ENCODE measurements at regions not wholly inside any gene's neighbourhood (a gene's known extent, or its start where the extent isn't known, plus 50 kb on each side); places are given as distances from the start of the nearest gene placed in this dataset.

DNA sequence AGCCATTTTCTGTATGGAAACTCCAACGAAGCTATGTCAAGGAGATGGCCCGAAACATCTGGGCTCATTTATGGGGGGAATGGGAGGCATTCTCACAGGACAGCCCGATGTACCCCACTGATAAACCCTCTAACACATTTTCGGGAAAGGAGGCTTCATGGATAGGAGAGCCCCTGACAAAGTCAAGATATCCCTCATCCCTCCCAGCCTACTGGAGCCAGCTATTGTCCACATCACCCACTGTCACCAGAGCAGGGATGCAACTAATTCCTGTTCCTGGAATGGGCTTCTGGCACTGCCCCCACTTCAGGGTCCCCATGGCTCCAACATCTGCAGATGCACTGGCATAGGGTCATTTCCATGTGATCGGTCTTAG lies 98.2 kb upstream of the BMPER start:
- Histone ChIP-seq H4K20me1 (replicated peaks; ENCODE audit: control insufficient read depth, insufficient read depth, low read length) (0 out of 2 replicates have a peak, but pooled peaks cover 3% of the 10 kb centered on the region), H3K36me3 (ENCODE audit: control insufficient read depth, insufficient read depth, low read length) (no peaks in the 10 kb centered on the region), H3K79me2 (ENCODE audit: control insufficient read depth, insufficient read depth, low read length) (no peaks in the 10 kb centered on the region), H3K4me3 (no peak overlapping the region), H2AFZ (ENCODE audit: low read depth, low read length) (no peak overlapping the region), H3K27me3 (ENCODE audit: control insufficient read depth in 2 of 2, insufficient read depth in 2 of 2, low read length in 2 of 2) (no peaks in the 10 kb centered on the region), H3K4me2 (ENCODE audit: insufficient read depth, low read length) (no peak overlapping the region), H3K4me1 (replicated peaks in 1 of 2; ENCODE audit: control insufficient read depth in 2 of 2, insufficient read depth in 2 of 2, low read length in 2 of 2) (no peaks in the 10 kb centered on the region), H3K9me3 (replicated peaks; ENCODE audit: control insufficient read depth, insufficient read depth, low read depth, low read length) (no peaks in the 10 kb centered on the region), H3K9me1 (ENCODE audit: control insufficient read depth, insufficient read depth, low read length) (no peaks in the 10 kb centered on the region), H3K27ac (ENCODE audit: extremely low read depth, low read depth, low read length) (no peak overlapping the region), H3K9ac (ENCODE audit: insufficient read depth in 1 of 2, low read depth in 2 of 2, low read length in 2 of 2) (no peak overlapping the region)
- intact Hi-C loops (cut with micrococcal nuclease): loop anchor here (5.0 kb wide), 1 partner anchor 50 kb away; no protein-coding TSS in a partner anchor
- no TSS peak for BruUV-seq (replicated peaks)
- FAIRE-seq: no peak
- no peak for DNase-seq (ENCODE audit: extremely low read depth in 1 of 4, low spot score in 3 of 4)
- no peak for ATAC-seq
- ChIA-PET POLR2A (no interaction called here), CTCF (ENCODE audit: low intra/inter-chr PET ratio) (no interaction called here)
- 3% methylated on average over 5 of the region's 5 CpGs for WGBS (ENCODE audit: insufficient coverage, low coverage, missing lambda C conversion rate)
- in situ Hi-C loops (cut with MboI): no loop called here
- TF ChIP-seq FOXP4 (CRISPR knock-in tag; IDR thresholded peaks at IDR 0.05; ENCODE audit: borderline replicate concordance): no peak
- no peak for TF ChIP-seq ZNF449 (CRISPR knock-in tag; IDR thresholded peaks at IDR 0.05)
- TF ChIP-seq, protein P1, sequence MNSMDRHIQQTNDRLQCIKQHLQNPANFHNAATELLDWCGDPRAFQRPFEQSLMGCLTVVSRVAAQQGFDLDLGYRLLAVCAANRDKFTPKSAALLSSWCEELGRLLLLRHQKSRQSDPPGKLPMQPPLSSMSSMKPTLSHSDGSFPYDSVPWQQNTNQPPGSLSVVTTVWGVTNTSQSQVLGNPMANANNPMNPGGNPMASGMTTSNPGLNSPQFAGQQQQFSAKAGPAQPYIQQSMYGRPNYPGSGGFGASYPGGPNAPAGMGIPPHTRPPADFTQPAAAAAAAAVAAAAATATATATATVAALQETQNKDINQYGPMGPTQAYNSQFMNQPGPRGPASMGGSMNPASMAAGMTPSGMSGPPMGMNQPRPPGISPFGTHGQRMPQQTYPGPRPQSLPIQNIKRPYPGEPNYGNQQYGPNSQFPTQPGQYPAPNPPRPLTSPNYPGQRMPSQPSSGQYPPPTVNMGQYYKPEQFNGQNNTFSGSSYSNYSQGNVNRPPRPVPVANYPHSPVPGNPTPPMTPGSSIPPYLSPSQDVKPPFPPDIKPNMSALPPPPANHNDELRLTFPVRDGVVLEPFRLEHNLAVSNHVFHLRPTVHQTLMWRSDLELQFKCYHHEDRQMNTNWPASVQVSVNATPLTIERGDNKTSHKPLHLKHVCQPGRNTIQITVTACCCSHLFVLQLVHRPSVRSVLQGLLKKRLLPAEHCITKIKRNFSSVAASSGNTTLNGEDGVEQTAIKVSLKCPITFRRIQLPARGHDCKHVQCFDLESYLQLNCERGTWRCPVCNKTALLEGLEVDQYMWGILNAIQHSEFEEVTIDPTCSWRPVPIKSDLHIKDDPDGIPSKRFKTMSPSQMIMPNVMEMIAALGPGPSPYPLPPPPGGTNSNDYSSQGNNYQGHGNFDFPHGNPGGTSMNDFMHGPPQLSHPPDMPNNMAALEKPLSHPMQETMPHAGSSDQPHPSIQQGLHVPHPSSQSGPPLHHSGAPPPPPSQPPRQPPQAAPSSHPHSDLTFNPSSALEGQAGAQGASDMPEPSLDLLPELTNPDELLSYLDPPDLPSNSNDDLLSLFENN (IDR thresholded peaks at IDR 0.05; ENCODE audit: low read depth in 2 of 2, low read length in 2 of 2): no peak
- no peak for TF ChIP-seq MAFG (tag; conservative IDR thresholded peaks at IDR 0.05)
- TF ChIP-seq, protein P2, sequence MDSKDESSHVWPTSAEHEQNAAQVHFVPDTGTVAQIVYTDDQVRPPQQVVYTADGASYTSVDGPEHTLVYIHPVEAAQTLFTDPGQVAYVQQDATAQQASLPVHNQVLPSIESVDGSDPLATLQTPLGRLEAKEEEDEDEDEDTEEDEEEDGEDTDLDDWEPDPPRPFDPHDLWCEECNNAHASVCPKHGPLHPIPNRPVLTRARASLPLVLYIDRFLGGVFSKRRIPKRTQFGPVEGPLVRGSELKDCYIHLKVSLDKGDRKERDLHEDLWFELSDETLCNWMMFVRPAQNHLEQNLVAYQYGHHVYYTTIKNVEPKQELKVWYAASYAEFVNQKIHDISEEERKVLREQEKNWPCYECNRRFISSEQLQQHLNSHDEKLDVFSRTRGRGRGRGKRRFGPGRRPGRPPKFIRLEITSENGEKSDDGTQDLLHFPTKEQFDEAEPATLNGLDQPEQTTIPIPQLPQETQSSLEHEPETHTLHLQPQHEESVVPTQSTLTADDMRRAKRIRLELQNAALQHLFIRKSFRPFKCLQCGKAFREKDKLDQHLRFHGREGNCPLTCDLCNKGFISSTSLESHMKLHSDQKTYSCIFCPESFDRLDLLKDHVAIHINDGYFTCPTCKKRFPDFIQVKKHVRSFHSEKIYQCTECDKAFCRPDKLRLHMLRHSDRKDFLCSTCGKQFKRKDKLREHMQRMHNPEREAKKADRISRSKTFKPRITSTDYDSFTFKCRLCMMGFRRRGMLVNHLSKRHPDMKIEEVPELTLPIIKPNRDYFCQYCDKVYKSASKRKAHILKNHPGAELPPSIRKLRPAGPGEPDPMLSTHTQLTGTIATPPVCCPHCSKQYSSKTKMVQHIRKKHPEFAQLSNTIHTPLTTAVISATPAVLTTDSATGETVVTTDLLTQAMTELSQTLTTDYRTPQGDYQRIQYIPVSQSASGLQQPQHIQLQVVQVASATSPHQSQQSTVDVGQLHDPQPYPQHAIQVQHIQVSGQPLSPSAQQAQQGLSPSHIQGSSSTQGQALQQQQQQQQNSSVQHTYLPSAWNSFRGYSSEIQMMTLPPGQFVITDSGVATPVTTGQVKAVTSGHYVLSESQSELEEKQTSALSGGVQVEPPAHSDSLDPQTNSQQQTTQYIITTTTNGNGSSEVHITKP (IDR thresholded peaks at IDR 0.05; ENCODE audit: partially characterized antibody): no peak
- no peak for TF ChIP-seq ZNF76 (CRISPR knock-in tag; IDR thresholded peaks at IDR 0.05; ENCODE audit: borderline replicate concordance)
- no peak for TF ChIP-seq TRIM24 (IDR thresholded peaks at IDR 0.05)
- TF ChIP-seq WHSC1 (IDR thresholded peaks at IDR 0.05; ENCODE audit: low read length): no peak
- TF ChIP-seq PRMT5 (CRISPR knock-in tag; IDR thresholded peaks at IDR 0.05): no peak
- TF ChIP-seq KLF16 (IDR thresholded peaks at IDR 0.05): no peak
- no peak for TF ChIP-seq RBBP5 (IDR thresholded peaks at IDR 0.05; ENCODE audit: borderline replicate concordance, insufficient read depth, low read length, poor library complexity, severe bottlenecking)
- no peak for TF ChIP-seq TCFL5 (CRISPR knock-in tag; conservative IDR thresholded peaks at IDR 0.05)
- TF ChIP-seq XRCC4 (IDR thresholded peaks at IDR 0.05; ENCODE audit: extremely low read depth, insufficient read depth, insufficient read length): no peak
